ENCODE measurements at regions not wholly inside any gene's neighbourhood (a gene's known extent, or its start where the extent isn't known, plus 50 kb on each side); places are given as distances from the start of the nearest gene placed in this dataset.

DNA sequence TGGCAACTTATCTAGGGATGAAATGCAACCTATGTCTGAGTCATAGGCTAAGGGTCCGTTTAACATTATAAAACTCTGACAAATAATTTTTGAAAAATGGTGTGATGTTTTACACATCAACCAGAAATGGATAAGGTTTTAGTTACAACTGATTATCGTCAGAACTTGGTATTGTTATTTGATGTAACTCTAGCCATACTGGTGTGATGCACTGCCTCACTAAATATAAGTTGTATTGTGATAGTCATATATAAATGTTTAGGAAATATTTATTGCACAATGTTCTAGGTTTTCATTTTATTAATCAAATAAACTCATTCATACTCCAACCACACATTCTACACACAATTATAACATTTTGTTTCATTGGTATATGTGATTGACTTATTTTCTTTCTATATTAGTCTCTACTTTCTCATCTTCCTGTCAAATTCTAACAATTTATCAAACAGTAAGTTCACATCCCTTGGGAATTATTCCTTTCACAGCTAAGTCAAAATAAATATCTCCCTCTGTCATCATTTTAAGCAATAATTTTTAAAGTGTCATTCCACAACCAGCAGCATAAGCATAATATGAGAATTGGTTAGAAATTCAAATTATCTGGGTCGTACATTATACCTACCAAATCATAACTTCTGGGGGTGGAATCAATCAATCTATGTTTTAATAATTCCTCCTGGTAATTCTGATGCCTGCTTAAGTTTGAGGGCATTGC is 873.9 kb downstream of the SLITRK1 start:
- no peaks in the 10 kb centered on the region for H4K20me1 ChIP-seq (replicated peaks; ENCODE audit: control insufficient read depth, extremely low read depth, insufficient read depth, low read length)
- TF ChIP-seq JUN (IDR thresholded peaks at IDR 0.05; ENCODE audit: borderline replicate concordance, insufficient read depth, insufficient read length, low read depth) = no peak
- TF ChIP-seq GATA2 (IDR thresholded peaks at IDR 0.05; ENCODE audit: insufficient read depth, insufficient read length, low read depth, low read length) = no peak
- TF ChIP-seq, protein P1, sequence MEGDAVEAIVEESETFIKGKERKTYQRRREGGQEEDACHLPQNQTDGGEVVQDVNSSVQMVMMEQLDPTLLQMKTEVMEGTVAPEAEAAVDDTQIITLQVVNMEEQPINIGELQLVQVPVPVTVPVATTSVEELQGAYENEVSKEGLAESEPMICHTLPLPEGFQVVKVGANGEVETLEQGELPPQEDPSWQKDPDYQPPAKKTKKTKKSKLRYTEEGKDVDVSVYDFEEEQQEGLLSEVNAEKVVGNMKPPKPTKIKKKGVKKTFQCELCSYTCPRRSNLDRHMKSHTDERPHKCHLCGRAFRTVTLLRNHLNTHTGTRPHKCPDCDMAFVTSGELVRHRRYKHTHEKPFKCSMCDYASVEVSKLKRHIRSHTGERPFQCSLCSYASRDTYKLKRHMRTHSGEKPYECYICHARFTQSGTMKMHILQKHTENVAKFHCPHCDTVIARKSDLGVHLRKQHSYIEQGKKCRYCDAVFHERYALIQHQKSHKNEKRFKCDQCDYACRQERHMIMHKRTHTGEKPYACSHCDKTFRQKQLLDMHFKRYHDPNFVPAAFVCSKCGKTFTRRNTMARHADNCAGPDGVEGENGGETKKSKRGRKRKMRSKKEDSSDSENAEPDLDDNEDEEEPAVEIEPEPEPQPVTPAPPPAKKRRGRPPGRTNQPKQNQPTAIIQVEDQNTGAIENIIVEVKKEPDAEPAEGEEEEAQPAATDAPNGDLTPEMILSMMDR (IDR thresholded peaks at IDR 0.05; ENCODE audit: extremely low read depth in 1 of 2, insufficient read depth in 1 of 2, low read depth in 1 of 2, low read length in 2 of 2) = no peak
- no peak overlapping the region for H3K9ac ChIP-seq (replicated peaks; ENCODE audit: extremely low read depth, insufficient read depth, low read length)
- no peaks in the 10 kb centered on the region for H3K27me3 ChIP-seq (ENCODE audit: control insufficient read depth in 2 of 2, insufficient read depth in 2 of 2, low read length in 2 of 2)
- H3K4me2 ChIP-seq (ENCODE audit: insufficient read depth, low read length) = no peak overlapping the region
- no peaks in the 10 kb centered on the region for H3K4me1 ChIP-seq (ENCODE audit: control insufficient read depth, extremely low read depth, insufficient read depth, low read length)
- H2AFZ ChIP-seq (ENCODE audit: low read depth, low read length) = no peak overlapping the region
- no TSS peak for BruUV-seq (replicated peaks)
- no peaks in the 10 kb centered on the region for H3K9me1 ChIP-seq (replicated peaks; ENCODE audit: control insufficient read depth, extremely low read depth, insufficient read depth, low read length)
- no peak overlapping the region for H3K27ac ChIP-seq (ENCODE audit: insufficient read depth, low read depth, low read length)
- no peaks in the 10 kb centered on the region for H3K36me3 ChIP-seq (ENCODE audit: control insufficient read depth in 2 of 2, extremely low read depth in 1 of 2, insufficient read depth in 2 of 2, low read length in 2 of 2)
- dilution Hi-C loops (cut with MboI; ENCODE audit: extremely low pct_ligation_motif_present, low sequenced_read_pairs) = no loop called here
- ChIA-PET POLR2A (no interaction called here), CTCF (no interaction called here)
- DNase-seq (ENCODE audit: low read depth, low spot score) (no peak), FAIRE-seq (no peak)
- H3K9me3 ChIP-seq (replicated peaks; ENCODE audit: control insufficient read depth, insufficient read depth, low read length) = peaks cover 4% of the 10 kb centered on the region
- intact Hi-C loops (cut with micrococcal nuclease) = no loop called here
- no peak overlapping the region for H3K4me3 ChIP-seq (replicated peaks in 1 of 3; ENCODE audit: insufficient read depth in 1 of 3, low read depth in 1 of 3, low read length in 3 of 3)
- no peaks in the 10 kb centered on the region for H3K79me2 ChIP-seq (ENCODE audit: control insufficient read depth, insufficient read depth, low read length)

DNA sequence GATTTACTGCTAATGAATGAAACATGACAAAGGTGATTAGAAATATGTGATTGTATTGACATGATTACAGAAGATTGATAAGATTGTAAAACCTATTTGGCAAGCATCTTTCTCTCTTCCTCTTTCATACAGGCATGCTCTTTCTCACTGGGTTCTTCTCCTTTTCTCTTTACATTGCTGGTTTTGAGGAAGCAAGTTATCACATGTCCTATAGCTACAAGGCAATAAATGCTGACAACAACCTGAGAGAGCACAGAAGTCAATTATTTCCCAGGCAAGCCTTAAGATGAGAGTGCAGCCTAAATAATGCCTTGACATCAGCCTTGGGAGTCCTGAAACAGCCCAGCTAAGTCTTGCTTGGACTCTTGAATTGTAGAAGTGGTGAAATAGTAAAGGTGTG is 875.0 kb downstream of the SLITRK1 start:
- DNase-seq (ENCODE audit: low read depth, low spot score) = no peak
- Histone ChIP-seq H3K36me3 (ENCODE audit: control insufficient read depth in 2 of 2, extremely low read depth in 1 of 2, insufficient read depth in 2 of 2, low read length in 2 of 2) (no peaks in the 10 kb centered on the region), H3K9ac (replicated peaks; ENCODE audit: extremely low read depth, insufficient read depth, low read length) (no peak overlapping the region), H3K27me3 (ENCODE audit: control insufficient read depth in 2 of 2, insufficient read depth in 2 of 2, low read length in 2 of 2) (no peaks in the 10 kb centered on the region), H3K27ac (ENCODE audit: insufficient read depth, low read depth, low read length) (no peak overlapping the region), H3K9me3 (replicated peaks; ENCODE audit: control insufficient read depth, insufficient read depth, low read length) (peaks cover 4% of the 10 kb centered on the region), H3K4me3 (replicated peaks in 1 of 3; ENCODE audit: insufficient read depth in 1 of 3, low read depth in 1 of 3, low read length in 3 of 3) (no peak overlapping the region), H4K20me1 (replicated peaks; ENCODE audit: control insufficient read depth, extremely low read depth, insufficient read depth, low read length) (no peaks in the 10 kb centered on the region), H3K9me1 (replicated peaks; ENCODE audit: control insufficient read depth, extremely low read depth, insufficient read depth, low read length) (no peaks in the 10 kb centered on the region), H2AFZ (ENCODE audit: low read depth, low read length) (no peak overlapping the region), H3K4me1 (ENCODE audit: control insufficient read depth, extremely low read depth, insufficient read depth, low read length) (no peaks in the 10 kb centered on the region), H3K4me2 (ENCODE audit: insufficient read depth, low read length) (no peak overlapping the region), H3K79me2 (ENCODE audit: control insufficient read depth, insufficient read depth, low read length) (no peaks in the 10 kb centered on the region)
- TF ChIP-seq POLR2A (IDR thresholded peaks at IDR 0.05; ENCODE audit: low read depth, low read length) (no peak), GATA2 (IDR thresholded peaks at IDR 0.05; ENCODE audit: insufficient read depth, insufficient read length, low read depth, low read length) (no peak), MYC (IDR thresholded peaks at IDR 0.05; ENCODE audit: low read depth, low read length) (no peak), JUN (IDR thresholded peaks at IDR 0.05; ENCODE audit: borderline replicate concordance, insufficient read depth, insufficient read length, low read depth) (no peak), POLR2AphosphoS5 (IDR thresholded peaks at IDR 0.05; ENCODE audit: insufficient read depth, low read depth, low read length) (no peak), EZH2 (IDR thresholded peaks at IDR 0.05; ENCODE audit: borderline replicate concordance, low read depth, low read length, severe bottlenecking) (no peak), MAX (IDR thresholded peaks at IDR 0.05; ENCODE audit: insufficient read depth, insufficient read length) (no peak), FOS (IDR thresholded peaks at IDR 0.05; ENCODE audit: borderline replicate concordance, insufficient read depth, low read length) (no peak)
- TF ChIP-seq, protein P1 (IDR thresholded peaks at IDR 0.05; ENCODE audit: extremely low read depth in 1 of 2, insufficient read depth in 1 of 2, low read depth in 1 of 2, low read length in 2 of 2) = no peak
- no TSS peak for BruUV-seq (replicated peaks)
- ChIA-PET CTCF (no interaction called here), POLR2A (no interaction called here)
- intact Hi-C loops (cut with micrococcal nuclease) (no loop called here), dilution Hi-C loops (cut with MboI; ENCODE audit: extremely low pct_ligation_motif_present, low sequenced_read_pairs) (no loop called here)
- no peak for FAIRE-seq

All from endothelial cell of umbilical vein (primary cell).